GM12891 (cell line): ENCODE measurements at regions not wholly inside any gene's neighbourhood (a gene's known extent, or its start where the extent isn't known, plus 50 kb on each side); places are given as distances from the start of the nearest gene placed in this dataset.

ENCODE experiments used
- POLR2A ChIP-seq: IDR thresholded peaks from 2 replicates; pipeline ENCODE4 v1.6.1; 2011; ENCODE audit warnings: low read depth, low read length, control low read depth
- POLR2AphosphoS5 ChIP-seq: IDR thresholded peaks from 2 replicates; pipeline ENCODE4 v1.6.1; 2011; ENCODE audit warnings: low read depth, low read length, control low read depth
- SPI1 ChIP-seq: IDR thresholded peaks from 2 replicates; pipeline ENCODE4 v1.6.1; 2011; ENCODE audit warnings: low read depth, low read length, control low read depth

DNA sequence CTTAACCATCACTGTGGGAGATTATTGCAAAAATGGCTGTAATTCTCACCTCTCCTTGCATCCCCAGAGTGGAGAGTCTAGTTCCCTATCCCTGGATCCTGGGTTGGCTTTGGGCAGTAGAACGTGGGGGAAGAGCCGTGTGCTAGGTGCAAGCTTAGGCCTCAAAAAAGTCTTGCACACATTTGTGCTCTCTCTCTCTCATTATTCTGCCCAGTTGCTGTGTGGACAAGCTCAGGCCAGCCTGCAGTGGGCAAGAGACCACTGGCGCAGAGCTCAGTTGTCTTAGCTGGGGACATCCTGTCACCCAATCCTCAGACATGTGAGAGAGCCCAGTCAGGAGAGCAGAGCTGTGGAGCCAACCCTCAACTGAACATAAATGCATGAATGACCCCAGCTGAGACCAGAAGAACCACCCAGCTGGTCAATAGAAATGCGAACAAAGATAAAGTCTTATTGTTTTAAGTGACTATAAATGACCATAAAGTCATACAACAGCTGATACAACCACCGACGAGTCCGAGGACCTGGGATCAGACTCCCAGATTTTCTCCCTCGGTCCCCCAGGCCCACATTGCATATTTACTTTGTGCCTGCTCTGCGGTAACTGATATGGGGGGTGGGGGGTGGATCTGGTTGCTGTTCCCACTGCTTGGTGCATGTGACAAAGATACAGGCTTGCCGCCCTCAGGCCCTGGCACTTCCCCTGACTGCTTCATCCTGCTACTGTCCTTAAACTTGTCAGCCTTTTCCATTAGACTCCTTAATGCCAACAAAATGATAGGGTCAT, 166.4 kb upstream of the MVB12B start:
- TF ChIP-seq POLR2A (no peak), POLR2AphosphoS5 (no peak), SPI1 (no peak)
